ENCODE measurements at regions not wholly inside any gene's neighbourhood (a gene's known extent, or its start where the extent isn't known, plus 50 kb on each side); places are given as distances from the start of the nearest gene placed in this dataset.

DNA sequence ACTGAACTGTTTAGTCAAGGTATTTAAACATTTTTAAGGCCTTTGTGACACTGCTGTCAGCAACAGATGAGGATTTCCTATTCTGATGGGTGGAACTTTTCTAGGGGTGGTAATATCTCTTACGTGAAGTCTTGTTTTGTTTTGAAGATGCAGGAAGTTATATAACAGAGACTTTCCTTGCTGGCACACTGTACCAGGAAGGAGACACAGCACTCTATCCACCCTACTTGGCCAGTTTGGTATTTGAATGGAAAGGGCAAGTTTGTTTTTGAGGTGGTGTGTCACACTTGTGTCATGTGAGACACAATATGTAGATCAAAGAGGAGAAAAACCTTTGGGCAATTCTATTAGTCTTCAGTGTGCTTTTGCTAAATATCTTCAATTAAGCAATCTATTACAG is 51.6 kb upstream of the SRP54 start:
- ATAC-seq (peak in 3 of 4 donors; percentile 47 to 89 (median 60)), DNase-seq (no peak)
- peaks cover 0 to 4% (median 0%) of the 10 kb centered on the region in 9 donors for H3K36me3 ChIP-seq
- TF ChIP-seq POLR2A (IDR thresholded peaks at IDR 0.05) = no peak
- no peaks in the 10 kb centered on the region for H3K9me3 ChIP-seq
- no peaks in the 10 kb centered on the region for H3K27me3 ChIP-seq
- H3K27ac ChIP-seq = peak overlapping the region in 5 of 12 donors; percentile 19 to 75 (median 36)
- H3K4me3 ChIP-seq = no peak overlapping the region
- H3K4me1 ChIP-seq = peaks cover 0 to 31% (median 3%) of the 10 kb centered on the region in 12 donors
- intact Hi-C loops (cut with DNase I) = no loop called here
- 26 to 59% (median 52%) methylated on average over 1 of the region's 1 CpG for WGBS, 4 donors

GRCh38 chr14:34930591-34931091 is 52.2 kb upstream of the SRP54 start:
- intact Hi-C loops (cut with DNase I) = no loop called here
- TF ChIP-seq POLR2A (IDR thresholded peaks at IDR 0.05) = no peak
- TF ChIP-seq, protein P1, sequence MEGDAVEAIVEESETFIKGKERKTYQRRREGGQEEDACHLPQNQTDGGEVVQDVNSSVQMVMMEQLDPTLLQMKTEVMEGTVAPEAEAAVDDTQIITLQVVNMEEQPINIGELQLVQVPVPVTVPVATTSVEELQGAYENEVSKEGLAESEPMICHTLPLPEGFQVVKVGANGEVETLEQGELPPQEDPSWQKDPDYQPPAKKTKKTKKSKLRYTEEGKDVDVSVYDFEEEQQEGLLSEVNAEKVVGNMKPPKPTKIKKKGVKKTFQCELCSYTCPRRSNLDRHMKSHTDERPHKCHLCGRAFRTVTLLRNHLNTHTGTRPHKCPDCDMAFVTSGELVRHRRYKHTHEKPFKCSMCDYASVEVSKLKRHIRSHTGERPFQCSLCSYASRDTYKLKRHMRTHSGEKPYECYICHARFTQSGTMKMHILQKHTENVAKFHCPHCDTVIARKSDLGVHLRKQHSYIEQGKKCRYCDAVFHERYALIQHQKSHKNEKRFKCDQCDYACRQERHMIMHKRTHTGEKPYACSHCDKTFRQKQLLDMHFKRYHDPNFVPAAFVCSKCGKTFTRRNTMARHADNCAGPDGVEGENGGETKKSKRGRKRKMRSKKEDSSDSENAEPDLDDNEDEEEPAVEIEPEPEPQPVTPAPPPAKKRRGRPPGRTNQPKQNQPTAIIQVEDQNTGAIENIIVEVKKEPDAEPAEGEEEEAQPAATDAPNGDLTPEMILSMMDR (IDR thresholded peaks at IDR 0.05) = no peak
- H3K27ac ChIP-seq = peak overlapping the region in 5 of 12 donors; percentile 19 to 75 (median 36)
- H3K4me3 ChIP-seq = no peak overlapping the region
- peaks cover 0 to 4% (median 0%) of the 10 kb centered on the region in 9 donors for H3K36me3 ChIP-seq
- no peaks in the 10 kb centered on the region for H3K27me3 ChIP-seq
- DNase-seq (no peak), ATAC-seq (peak in 1 of 4 donors; percentile 52)
- H3K4me1 ChIP-seq = peaks cover 0 to 30% (median 3%) of the 10 kb centered on the region in 12 donors
- 44 to 67% (median 59%) methylated on average over 4 of the region's 4 CpGs for WGBS, 4 donors
- H3K9me3 ChIP-seq = no peaks in the 10 kb centered on the region

DNA sequence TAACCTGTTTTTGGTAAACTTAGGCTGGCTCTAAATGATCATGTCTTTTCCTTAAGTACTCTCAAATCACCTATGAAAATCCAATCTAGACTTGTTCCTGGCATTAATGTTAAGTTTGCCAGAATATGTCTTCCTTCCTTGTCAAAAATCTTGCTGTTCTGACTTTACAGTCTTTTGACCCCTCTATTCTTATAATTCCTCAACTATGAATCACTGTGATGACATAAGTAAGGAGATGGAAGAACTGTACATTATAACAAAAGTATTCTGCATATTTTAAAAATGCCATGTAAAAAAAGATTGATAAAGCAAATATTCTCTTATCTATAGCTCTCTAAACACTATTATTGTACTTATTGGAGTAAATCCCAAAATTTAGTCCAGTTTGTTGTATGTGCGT is 51.4 kb upstream of the BAZ1A start:
- Histone ChIP-seq H3K4me3 (no peak overlapping the region), H3K27ac (no peak overlapping the region), H3K27me3 (no peaks in the 10 kb centered on the region), H3K9me3 (peaks cover 0 to 3% (median 0%) of the 10 kb centered on the region in 12 donors), H3K36me3 (peaks cover 0 to 4% (median 0%) of the 10 kb centered on the region in 9 donors), H3K4me1 (peaks cover 0 to 19% (median 3%) of the 10 kb centered on the region in 12 donors)
- TF ChIP-seq, protein P1 (IDR thresholded peaks at IDR 0.05) = no peak
- TF ChIP-seq POLR2A (IDR thresholded peaks at IDR 0.05) = no peak
- DNase-seq (no peak), ATAC-seq (no peak)
- WGBS, 4 donors = 84 to 97% (median 93%) methylated on average over 1 of the region's 1 CpG
- intact Hi-C loops (cut with DNase I) = no loop called here
